Lower leg skin (tissue), 3 donors: ENCODE measurements at regions not wholly inside any gene's neighbourhood (a gene's known extent, or its start where the extent isn't known, plus 50 kb on each side); places are given as distances from the start of the nearest gene placed in this dataset.

Experiments
- POLR2A ChIP-seq, 2 donors: fragments of 450-650 bp; IDR thresholded peaks; one replicate each; pipeline ENCODE4 v1.6.1; 2016 to 2017; ENCODE audit warnings: antibody characterized with exemption in 2 of 2, mild to moderate bottlenecking in 1 of 2, moderate library complexity in 1 of 2
- TF ChIP-seq, protein P1 (sequence below), 3 donors: fragments of 450-650 bp; IDR thresholded peaks; one replicate each; pipeline ENCODE4 v1.5.1; 2016; ENCODE audit warnings: antibody characterized with exemption in 3 of 3, mild to moderate bottlenecking in 3 of 3, moderate library complexity in 2 of 3

DNA sequence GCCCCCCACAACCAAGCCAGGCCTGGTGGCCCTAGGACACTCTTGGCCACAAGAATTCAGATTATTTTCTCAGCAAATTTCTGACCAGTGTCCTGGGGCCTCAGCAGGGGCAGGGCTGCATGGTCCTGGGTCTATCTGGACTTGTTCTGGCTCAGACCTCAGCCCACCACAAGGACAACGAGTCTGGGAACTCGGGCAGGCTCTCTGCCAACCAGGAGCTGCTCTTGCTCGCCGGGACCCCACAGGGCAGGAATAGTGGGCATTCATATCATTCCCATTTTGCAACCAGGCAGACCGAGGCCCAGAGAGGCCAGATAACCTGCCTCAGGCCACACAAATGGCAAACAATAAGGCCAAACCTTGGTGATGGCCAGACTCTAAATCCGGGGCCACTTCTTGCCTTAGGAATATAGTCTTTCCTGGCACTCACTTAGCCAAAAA lies 75.4 kb upstream of the WNT7B start:
- TF ChIP-seq, protein P1, sequence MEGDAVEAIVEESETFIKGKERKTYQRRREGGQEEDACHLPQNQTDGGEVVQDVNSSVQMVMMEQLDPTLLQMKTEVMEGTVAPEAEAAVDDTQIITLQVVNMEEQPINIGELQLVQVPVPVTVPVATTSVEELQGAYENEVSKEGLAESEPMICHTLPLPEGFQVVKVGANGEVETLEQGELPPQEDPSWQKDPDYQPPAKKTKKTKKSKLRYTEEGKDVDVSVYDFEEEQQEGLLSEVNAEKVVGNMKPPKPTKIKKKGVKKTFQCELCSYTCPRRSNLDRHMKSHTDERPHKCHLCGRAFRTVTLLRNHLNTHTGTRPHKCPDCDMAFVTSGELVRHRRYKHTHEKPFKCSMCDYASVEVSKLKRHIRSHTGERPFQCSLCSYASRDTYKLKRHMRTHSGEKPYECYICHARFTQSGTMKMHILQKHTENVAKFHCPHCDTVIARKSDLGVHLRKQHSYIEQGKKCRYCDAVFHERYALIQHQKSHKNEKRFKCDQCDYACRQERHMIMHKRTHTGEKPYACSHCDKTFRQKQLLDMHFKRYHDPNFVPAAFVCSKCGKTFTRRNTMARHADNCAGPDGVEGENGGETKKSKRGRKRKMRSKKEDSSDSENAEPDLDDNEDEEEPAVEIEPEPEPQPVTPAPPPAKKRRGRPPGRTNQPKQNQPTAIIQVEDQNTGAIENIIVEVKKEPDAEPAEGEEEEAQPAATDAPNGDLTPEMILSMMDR (IDR thresholded peaks at IDR 0.05) = no peak
- no peak for TF ChIP-seq POLR2A (IDR thresholded peaks at IDR 0.05)
